ENCODE measurements at regions not wholly inside any gene's neighbourhood (a gene's known extent, or its start where the extent isn't known, plus 50 kb on each side); places are given as distances from the start of the nearest gene placed in this dataset.

- Histone ChIP-seq H3K27ac (ENCODE audit: low read depth, low read length) (no peak overlapping the region), H3K9ac (ENCODE audit: low read depth, low read length) (no peak overlapping the region), H3K36me3 (ENCODE audit: insufficient read depth, low read length) (no peaks in the 10 kb centered on the region), H3K4me1 (ENCODE audit: insufficient read depth, low read length) (no peaks in the 10 kb centered on the region), H3K27me3 (ENCODE audit: insufficient read depth, low read length) (no peaks in the 10 kb centered on the region), H3K9me3 (ENCODE audit: insufficient read depth, low read depth, low read length) (no peaks in the 10 kb centered on the region), H3K4me3 (ENCODE audit: low read length) (no peak overlapping the region)
- WGBS = 93% methylated on average over 2 of the region's 2 CpGs
These were observed 176.1 kb downstream of the ISL1 start for GRCh38 chr5:51559339-51559738.

DNA sequence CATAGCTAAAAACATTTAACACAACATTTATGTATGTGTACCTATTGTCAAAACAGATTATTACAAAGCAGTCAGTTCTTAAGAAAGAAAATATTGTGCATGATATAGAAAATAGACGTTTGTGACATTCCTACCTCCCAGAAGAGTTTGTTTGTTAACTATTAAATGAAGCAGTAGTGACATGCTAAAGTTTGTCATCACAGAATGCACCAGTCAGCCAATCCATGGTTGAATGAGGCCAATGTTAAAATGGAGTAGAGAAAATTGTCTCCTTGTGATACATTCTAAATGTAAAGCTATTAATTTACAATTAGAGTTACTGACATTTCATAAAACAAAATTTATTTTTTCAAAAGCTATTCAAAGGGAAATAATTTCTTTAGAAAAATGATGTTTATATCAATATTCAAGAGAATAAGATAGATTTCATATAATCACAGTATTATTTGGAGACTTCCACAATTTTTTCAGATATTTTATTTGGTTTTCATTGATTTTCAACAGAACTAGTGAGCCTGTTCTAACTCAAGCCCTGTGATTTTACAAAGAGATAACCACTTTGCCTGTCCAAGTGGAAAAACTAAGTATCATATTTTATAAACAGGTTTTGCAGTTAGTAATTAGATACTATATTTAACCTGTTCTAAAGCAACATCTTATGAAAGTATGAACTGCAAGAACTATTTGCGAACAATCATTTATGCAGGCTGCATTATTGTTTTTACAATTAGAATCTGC is 176.8 kb downstream of the ISL1 start:
- Histone ChIP-seq H3K9me3 (ENCODE audit: insufficient read depth, low read depth, low read length) (no peaks in the 10 kb centered on the region), H3K27ac (ENCODE audit: low read depth, low read length) (no peak overlapping the region), H3K36me3 (ENCODE audit: insufficient read depth, low read length) (no peaks in the 10 kb centered on the region), H3K27me3 (ENCODE audit: insufficient read depth, low read length) (no peaks in the 10 kb centered on the region), H3K4me3 (ENCODE audit: low read length) (no peak overlapping the region), H3K4me1 (ENCODE audit: insufficient read depth, low read length) (no peaks in the 10 kb centered on the region), H3K9ac (ENCODE audit: low read depth, low read length) (no peak overlapping the region)
- 76% methylated on average over 2 of the region's 2 CpGs for WGBS

GRCh38 chr5:51566953-51567352 is 183.7 kb downstream of the ISL1 start:
- Histone ChIP-seq H3K27me3 (ENCODE audit: insufficient read depth, low read length) (no peaks in the 10 kb centered on the region), H3K4me3 (ENCODE audit: low read length) (no peak overlapping the region), H3K27ac (ENCODE audit: low read depth, low read length) (no peak overlapping the region), H3K4me1 (ENCODE audit: insufficient read depth, low read length) (no peaks in the 10 kb centered on the region), H3K9me3 (ENCODE audit: insufficient read depth, low read depth, low read length) (no peaks in the 10 kb centered on the region), H3K36me3 (ENCODE audit: insufficient read depth, low read length) (no peaks in the 10 kb centered on the region), H3K9ac (ENCODE audit: low read depth, low read length) (no peak overlapping the region)
- WGBS = 100% methylated on average over 1 of the region's 1 CpG

DNA sequence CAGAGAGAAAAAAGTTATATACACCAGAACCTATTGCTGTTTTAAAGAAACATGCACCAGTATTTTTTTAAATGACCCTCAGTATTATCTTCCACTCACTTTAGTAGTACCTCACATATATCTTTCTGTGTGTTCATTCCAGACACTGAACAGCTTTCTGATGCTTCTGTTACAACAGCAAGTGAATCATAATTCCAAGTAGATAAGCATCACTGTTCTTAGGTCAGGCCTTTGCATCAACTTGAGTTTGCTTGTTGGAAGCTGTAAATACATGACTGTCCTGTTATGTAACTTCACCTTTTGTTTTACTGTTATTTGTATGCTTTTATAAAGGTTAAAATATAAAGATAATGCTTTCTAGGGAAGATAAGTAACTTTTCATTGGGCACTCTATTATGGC is 184.4 kb downstream of the ISL1 start:
- no peaks in the 10 kb centered on the region for H3K9me3 ChIP-seq (ENCODE audit: insufficient read depth, low read depth, low read length)
- no peak overlapping the region for H3K4me3 ChIP-seq (ENCODE audit: low read length)
- H3K27ac ChIP-seq (ENCODE audit: low read depth, low read length) = no peak overlapping the region
- H3K9ac ChIP-seq (ENCODE audit: low read depth, low read length) = no peak overlapping the region
- no peaks in the 10 kb centered on the region for H3K36me3 ChIP-seq (ENCODE audit: insufficient read depth, low read length)
- no peaks in the 10 kb centered on the region for H3K4me1 ChIP-seq (ENCODE audit: insufficient read depth, low read length)
- no peaks in the 10 kb centered on the region for H3K27me3 ChIP-seq (ENCODE audit: insufficient read depth, low read length)

- Histone ChIP-seq H3K27me3 (ENCODE audit: insufficient read depth, low read length) (no peaks in the 10 kb centered on the region), H3K4me1 (ENCODE audit: insufficient read depth, low read length) (peaks cover 13% of the 10 kb centered on the region), H3K36me3 (ENCODE audit: insufficient read depth, low read length) (no peaks in the 10 kb centered on the region), H3K9me3 (ENCODE audit: insufficient read depth, low read depth, low read length) (no peaks in the 10 kb centered on the region), H3K4me3 (ENCODE audit: low read length) (no peak overlapping the region), H3K27ac (ENCODE audit: low read depth, low read length) (0 out of 2 replicates have a peak overlapping the region, but pooled peaks have one; percentile 7), H3K9ac (ENCODE audit: low read depth, low read length) (no peak overlapping the region)
- 63% methylated on average over 4 of the region's 5 CpGs for WGBS
These were observed 190.6 kb downstream of the ISL1 start for GRCh38 chr5:51573835-51574234.

DNA sequence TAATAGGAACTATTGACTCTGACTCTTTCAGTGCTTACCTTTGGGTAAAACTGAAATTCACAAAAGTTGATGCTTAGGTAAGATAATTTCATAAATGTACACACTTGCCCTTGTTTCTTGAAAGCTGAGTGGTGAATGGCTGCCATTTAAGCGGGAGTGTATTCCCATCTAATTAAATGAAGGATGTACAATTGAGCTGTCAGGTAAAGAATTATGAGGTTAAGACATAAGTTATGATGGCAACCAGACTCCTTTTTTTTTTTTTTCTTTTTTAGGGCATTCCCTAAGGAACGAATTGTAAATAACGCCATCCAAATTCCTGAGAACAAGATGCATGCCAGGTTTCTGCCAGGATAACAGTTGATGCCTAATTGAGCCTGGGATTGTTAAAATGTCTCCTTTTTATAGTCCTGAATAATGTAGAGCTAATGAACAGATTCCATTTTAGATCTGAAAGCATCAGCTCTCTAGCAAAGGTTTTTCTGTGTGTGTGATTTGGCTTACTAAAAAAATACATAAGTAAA is 199.7 kb downstream of the ISL1 start:
- whole genome bisulfite sequencing = 90% methylated on average over 3 of the region's 3 CpGs
- no peak overlapping the region for H3K27ac ChIP-seq (ENCODE audit: low read depth, low read length)
- H3K9me3 ChIP-seq (ENCODE audit: insufficient read depth, low read depth, low read length) = no peaks in the 10 kb centered on the region
- H3K4me1 ChIP-seq (ENCODE audit: insufficient read depth, low read length) = no peaks in the 10 kb centered on the region; the same call in 1 of the 2 replicates
- H3K9ac ChIP-seq (ENCODE audit: low read depth, low read length) = no peak overlapping the region
- H3K4me3 ChIP-seq (ENCODE audit: low read length) = no peak overlapping the region
- H3K36me3 ChIP-seq (ENCODE audit: insufficient read depth, low read length) = no peaks in the 10 kb centered on the region
- no peaks in the 10 kb centered on the region for H3K27me3 ChIP-seq (ENCODE audit: insufficient read depth, low read length)

DNA sequence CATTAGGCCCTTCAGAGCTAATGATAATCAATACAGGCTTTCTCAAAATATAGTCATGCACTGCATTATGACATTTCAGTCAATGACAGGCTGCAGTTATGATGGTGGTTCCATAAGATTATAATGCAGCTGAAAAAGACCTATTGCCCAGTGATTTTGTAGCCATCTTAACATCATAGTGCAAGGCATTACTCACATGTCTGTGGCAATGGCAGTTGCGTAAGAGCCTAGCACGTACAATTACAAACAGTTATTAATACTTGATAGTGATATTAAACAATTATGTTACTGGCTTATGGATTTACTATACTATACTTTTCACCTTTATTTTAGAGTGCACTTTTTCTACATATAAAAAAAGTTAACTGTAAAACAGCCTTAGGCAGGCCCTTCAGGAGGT is 214.8 kb downstream of the ISL1 start:
- 0% methylated on average over 1 of the region's 2 CpGs for WGBS
- H3K27ac ChIP-seq (ENCODE audit: low read depth, low read length) = no peak overlapping the region
- H3K9ac ChIP-seq (ENCODE audit: low read depth, low read length) = no peak overlapping the region
- no peaks in the 10 kb centered on the region for H3K9me3 ChIP-seq (ENCODE audit: insufficient read depth, low read depth, low read length)
- H3K4me3 ChIP-seq (ENCODE audit: low read length) = no peak overlapping the region
- no peaks in the 10 kb centered on the region for H3K36me3 ChIP-seq (ENCODE audit: insufficient read depth, low read length)
- H3K4me1 ChIP-seq (ENCODE audit: insufficient read depth, low read length) = no peaks in the 10 kb centered on the region
- no peaks in the 10 kb centered on the region for H3K27me3 ChIP-seq (ENCODE audit: insufficient read depth, low read length)

DNA sequence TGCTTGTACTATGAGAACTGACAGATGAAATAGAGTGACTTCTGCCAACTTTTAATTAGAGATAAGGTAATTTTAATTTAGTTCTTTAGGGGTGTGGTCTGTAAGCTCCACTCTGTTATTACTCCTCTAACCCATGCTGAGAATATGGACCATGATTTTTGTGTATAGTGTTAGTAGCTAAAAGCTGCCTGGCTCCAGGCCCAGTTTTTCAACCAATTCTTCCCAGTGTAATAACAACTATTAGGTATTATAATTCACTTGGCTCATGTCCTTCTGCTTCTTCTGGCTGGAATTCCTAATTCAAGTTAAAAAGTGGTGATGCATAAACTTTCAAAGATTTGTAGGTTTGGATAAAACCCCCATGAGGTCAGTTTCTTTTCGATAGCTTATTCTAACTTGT is 216.3 kb downstream of the ISL1 start:
- H3K9me3 ChIP-seq (ENCODE audit: insufficient read depth, low read depth, low read length) = no peaks in the 10 kb centered on the region
- H3K4me1 ChIP-seq (ENCODE audit: insufficient read depth, low read length) = no peaks in the 10 kb centered on the region
- H3K27ac ChIP-seq (ENCODE audit: low read depth, low read length) = no peak overlapping the region
- no CpG with 5 or more reads among the region's 1 CpG for WGBS
- no peaks in the 10 kb centered on the region for H3K27me3 ChIP-seq (ENCODE audit: insufficient read depth, low read length)
- no peak overlapping the region for H3K4me3 ChIP-seq (ENCODE audit: low read length)
- H3K9ac ChIP-seq (ENCODE audit: low read depth, low read length) = no peak overlapping the region
- no peaks in the 10 kb centered on the region for H3K36me3 ChIP-seq (ENCODE audit: insufficient read depth, low read length)

DNA sequence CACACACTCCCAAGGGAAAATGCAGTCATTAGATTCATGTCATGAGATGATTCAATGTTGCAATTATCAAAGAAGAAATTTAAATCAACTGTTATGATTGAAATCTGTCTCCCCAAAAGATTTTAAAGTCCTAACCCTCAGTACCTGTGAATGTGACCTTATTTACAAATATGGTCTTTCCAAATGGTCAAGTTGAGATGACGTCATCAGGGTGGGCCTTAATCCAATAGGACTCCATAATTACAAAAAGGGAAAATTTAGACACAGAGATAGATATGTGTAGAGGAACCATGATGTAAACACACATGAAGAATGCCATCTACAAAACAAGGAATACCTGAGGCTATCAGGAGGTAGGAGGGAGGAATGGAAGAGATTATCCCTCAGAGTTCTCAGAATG is 221.1 kb downstream of the ISL1 start:
- 80% methylated on average over 1 of the region's 1 CpG for WGBS

DNA sequence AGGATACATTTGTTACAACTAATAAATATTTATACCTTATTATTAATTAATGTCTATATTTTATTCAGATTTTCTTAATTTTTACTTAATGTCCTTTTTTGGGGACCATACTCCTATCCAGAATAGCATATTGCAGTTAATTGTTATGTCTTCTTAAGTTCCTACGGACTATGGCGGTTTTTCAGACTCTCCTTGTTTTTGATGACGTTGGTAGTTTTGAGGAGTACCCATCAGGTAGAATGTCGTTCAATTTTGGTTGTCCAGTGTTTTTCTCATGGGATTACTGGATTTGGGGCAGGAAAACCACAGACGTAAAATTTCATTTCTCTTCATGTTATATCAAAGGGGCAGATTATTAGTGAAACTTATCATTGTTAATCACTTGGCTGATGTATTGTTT is 223.7 kb downstream of the ISL1 start:
- no peak overlapping the region for H3K27ac ChIP-seq (ENCODE audit: low read depth, low read length)
- no peaks in the 10 kb centered on the region for H3K36me3 ChIP-seq (ENCODE audit: insufficient read depth, low read length)
- H3K4me1 ChIP-seq (ENCODE audit: insufficient read depth, low read length) = no peaks in the 10 kb centered on the region
- H3K9ac ChIP-seq (ENCODE audit: low read depth, low read length) = no peak overlapping the region
- H3K9me3 ChIP-seq (ENCODE audit: insufficient read depth, low read depth, low read length) = no peaks in the 10 kb centered on the region
- H3K27me3 ChIP-seq (ENCODE audit: insufficient read depth, low read length) = no peaks in the 10 kb centered on the region
- WGBS = 97% methylated on average over 5 of the region's 5 CpGs
- H3K4me3 ChIP-seq (ENCODE audit: low read length) = no peak overlapping the region

More for the DNA sequence above, 221.1 kb downstream of the ISL1 start:
- Histone ChIP-seq H3K27ac (ENCODE audit: low read depth, low read length) (no peak overlapping the region), H3K4me3 (ENCODE audit: low read length) (no peak overlapping the region), H3K4me1 (ENCODE audit: insufficient read depth, low read length) (no peaks in the 10 kb centered on the region), H3K27me3 (ENCODE audit: insufficient read depth, low read length) (no peaks in the 10 kb centered on the region), H3K9me3 (ENCODE audit: insufficient read depth, low read depth, low read length) (no peaks in the 10 kb centered on the region), H3K9ac (ENCODE audit: low read depth, low read length) (no peak overlapping the region), H3K36me3 (ENCODE audit: insufficient read depth, low read length) (no peaks in the 10 kb centered on the region)

DNA sequence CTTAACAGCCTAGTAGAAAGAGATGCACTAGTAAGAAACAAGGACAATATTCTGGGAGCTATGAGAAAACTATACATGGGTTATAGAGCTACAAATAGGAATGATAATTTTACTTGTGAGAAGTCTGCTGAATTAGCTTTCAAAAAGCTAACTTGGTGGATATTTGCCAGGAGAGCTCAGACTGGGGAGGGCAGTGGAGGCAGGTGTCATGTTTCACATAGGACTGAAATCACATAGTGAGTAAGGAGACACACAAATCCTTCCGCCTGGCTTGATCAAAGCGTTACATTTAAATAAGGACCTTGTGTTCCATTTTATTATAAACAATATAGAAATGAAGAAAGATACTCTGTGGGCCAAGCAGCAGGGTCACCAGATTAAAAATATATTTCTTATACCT is 235.0 kb downstream of the ISL1 start:
- Histone ChIP-seq H3K9ac (ENCODE audit: low read depth, low read length) (no peak overlapping the region), H3K9me3 (ENCODE audit: insufficient read depth, low read depth, low read length) (no peaks in the 10 kb centered on the region), H3K36me3 (ENCODE audit: insufficient read depth, low read length) (no peaks in the 10 kb centered on the region), H3K4me1 (ENCODE audit: insufficient read depth, low read length) (peaks cover 37% of the 10 kb centered on the region), H3K4me3 (ENCODE audit: low read length) (no peak overlapping the region), H3K27me3 (ENCODE audit: insufficient read depth, low read length) (no peaks in the 10 kb centered on the region), H3K27ac (ENCODE audit: low read depth, low read length) (no peak overlapping the region)
- 100% methylated on average over 1 of the region's 2 CpGs for WGBS

DNA sequence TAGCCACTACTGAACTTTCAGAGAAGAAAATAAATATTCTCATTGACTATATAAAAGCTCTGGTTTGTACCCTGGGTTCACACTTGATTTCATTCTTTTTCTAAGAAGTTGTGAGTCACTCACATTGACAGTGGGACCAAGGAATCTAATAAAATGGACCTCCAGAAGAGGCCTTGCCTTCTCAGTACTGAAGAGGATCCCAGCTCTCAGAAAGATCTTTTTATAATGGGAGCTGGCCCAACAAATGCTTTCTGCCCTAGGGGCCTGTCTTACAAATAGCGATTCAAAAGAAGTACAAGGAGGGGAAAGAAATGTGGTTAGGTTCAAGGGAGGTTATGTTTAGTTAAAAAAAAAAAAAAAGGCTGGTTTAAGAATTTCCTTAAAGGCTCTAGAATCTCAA is 237.9 kb downstream of the ISL1 start:
- Histone ChIP-seq H3K9ac (ENCODE audit: low read depth, low read length) (no peak overlapping the region), H3K36me3 (ENCODE audit: insufficient read depth, low read length) (no peaks in the 10 kb centered on the region), H3K9me3 (ENCODE audit: insufficient read depth, low read depth, low read length) (0 out of 2 replicates have a peak, but pooled peaks cover 4% of the 10 kb centered on the region), H3K4me3 (ENCODE audit: low read length) (no peak overlapping the region), H3K4me1 (ENCODE audit: insufficient read depth, low read length) (peaks cover 32% of the 10 kb centered on the region), H3K27ac (ENCODE audit: low read depth, low read length) (no peak overlapping the region), H3K27me3 (ENCODE audit: insufficient read depth, low read length) (no peaks in the 10 kb centered on the region)
- 58% methylated on average over 1 of the region's 1 CpG for WGBS
